GM18505 (cell line): ENCODE measurements at regions not wholly inside any gene's neighbourhood (a gene's known extent, or its start where the extent isn't known, plus 50 kb on each side); places are given as distances from the start of the nearest gene placed in this dataset.

ENCODE experiments used
- ATAC-seq: cut with Tn5 transposase; IDR thresholded peaks from one replicate; pipeline ENCODE4 v1.9.1; 2021; ENCODE audit not compliant: unreplicated experiment
- POLR2A ChIP-seq: IDR thresholded peaks from 4 replicates; pipeline ENCODE4 v1.6.1; 2011; ENCODE audit warnings: borderline replicate concordance; ENCODE audit not compliant: insufficient read depth, insufficient read length; ENCODE audit errors: extremely low read depth

DNA sequence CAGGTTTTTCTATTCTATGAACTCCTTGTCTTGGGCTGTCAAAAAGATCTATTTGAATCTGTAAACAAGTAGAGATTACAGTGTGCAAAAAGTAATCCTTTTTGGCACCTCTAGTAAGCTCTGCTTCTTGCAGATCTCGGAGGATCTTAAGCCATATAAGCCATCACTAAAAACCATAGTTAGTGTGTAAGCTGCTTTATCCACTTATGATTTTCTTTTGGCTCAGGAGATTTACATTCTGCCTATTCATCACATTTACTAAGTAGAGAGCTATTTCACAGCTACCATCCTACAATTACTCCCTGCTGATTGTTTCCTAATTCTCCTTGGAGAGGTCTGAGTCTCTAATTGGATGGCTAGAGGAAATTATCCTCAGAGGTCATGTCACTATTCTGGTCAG lies 385.7 kb downstream of the AASDHPPT start:
- ATAC-seq, result no peak
- TF ChIP-seq POLR2A, result no peak

DNA sequence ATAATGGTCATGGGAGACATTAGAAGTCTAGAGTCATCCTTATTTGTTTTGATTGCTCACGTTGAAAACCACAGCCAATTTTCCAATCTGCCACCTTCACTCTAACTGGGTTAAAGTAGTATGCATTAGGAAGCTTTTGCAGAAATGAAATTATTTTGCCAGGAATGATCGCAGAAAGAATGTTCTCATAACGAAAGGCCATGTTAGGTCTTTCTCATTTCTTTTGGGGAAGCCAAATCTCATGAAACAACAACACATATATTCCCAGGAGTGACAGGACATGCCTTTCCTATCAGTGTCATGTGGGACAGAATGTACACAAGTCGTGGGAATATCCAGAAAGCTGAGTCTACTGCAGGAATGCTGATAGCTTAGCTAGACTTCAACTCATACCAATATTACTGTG lies 386.3 kb downstream of the AASDHPPT start:
- no peak for TF ChIP-seq POLR2A
- ATAC-seq, result no peak

DNA sequence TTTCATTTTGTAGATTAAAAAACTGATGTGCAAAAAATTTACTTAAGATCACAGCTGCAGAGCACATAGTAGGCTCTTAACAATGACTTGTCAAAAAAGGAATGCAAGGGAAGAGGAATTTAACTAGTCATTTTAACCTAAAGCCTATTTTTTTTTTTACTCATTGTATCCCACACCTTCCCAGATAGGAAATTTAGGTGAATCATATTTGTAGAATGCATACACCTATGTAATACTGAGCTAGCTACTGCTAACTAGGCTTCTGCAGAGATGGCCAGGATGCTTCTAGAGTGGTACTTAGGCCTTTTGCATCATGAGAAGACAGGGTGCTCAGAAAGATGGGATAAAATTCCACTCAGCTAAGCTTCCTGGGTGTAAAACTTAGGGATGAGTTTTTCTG lies 387.3 kb downstream of the AASDHPPT start:
- no peak for TF ChIP-seq POLR2A
- ATAC-seq, result no peak

DNA sequence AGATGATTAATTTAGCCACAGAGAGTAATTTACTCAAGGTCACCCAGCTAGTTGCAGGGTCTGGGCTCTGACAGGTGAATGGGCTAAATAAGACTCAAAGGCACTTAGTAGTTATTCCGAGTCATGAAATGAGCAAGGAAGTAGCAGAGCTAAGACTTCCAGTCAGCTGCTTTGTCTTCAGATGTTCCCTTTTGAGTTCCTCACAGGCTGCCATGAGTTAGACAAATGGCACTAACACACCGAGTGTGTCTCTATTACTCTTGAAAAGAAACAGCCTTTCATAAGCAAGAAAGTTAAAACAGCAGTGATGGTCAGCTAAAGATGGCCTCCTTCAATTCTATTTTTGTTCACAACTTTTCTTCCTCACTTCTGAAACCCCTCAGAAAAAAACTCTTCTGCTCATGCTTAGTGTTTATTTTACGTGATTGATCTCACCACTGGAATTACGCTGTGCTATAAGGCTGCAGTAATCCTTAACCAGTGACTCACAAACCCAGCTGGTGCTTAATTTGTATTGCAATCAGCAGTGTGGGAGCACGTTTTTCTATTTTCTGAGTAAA lies 389.1 kb downstream of the AASDHPPT start:
- no peak for ATAC-seq
- no peak for TF ChIP-seq POLR2A

DNA sequence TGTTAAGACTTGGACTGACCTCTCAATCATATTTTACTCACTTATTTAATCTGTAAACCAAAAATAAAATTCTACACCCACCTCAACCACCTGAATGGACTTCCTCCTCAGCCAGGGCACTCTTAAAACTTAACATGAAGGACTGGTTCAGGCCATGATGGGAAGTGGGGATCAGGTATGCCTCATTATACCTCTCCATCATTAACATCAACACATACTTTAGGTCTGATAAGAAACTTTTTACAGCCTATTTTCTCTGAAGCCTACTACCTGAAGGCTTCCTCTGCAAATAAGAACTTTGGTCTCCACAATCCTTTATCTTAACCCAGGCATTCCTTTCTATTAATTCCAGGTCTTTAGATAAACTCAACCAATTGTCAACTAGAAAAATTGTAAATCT lies 390.0 kb downstream of the AASDHPPT start:
- ATAC-seq, result no peak
- TF ChIP-seq POLR2A, result no peak

DNA sequence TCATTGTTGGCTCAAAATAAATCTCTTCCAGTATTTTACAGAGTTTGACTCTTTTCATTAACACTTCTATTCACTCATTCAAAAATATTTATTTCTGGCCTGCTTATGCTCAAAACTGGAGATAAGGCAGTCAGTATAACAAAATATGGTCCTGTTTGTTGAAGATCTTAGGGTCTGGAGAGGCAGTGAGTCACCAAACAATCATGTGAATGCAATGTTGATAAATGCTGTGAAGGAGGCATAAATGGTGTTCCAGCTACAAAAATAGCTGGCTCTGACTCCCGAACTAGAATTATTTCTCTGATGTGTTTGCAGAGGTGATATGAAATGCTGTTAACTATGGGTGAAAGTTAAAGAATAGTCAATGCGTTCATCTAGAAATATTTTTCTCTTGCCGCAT lies 390.6 kb downstream of the AASDHPPT start:
- ATAC-seq, result no peak
- TF ChIP-seq POLR2A, result no peak

DNA sequence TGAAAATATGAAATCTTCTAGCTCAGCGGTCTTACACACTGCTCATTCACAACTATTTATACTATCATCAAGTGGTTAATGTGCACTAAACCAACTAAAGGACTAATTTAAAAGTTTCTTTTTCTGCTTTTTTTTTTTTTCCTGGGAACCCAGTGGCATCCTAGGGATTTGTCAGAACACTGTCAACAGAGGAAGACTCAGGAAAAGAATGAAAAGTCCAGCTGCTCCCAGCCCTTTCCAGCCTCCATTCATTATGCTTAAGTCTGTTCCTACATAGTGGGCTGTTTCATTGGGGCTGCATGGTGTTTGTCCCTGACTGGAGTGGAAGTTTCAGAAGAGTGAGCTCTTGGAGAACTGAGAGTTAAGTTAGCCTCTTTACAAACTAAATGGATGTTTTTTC lies 391.1 kb downstream of the AASDHPPT start:
- TF ChIP-seq POLR2A, result no peak
- ATAC-seq, result no peak

DNA sequence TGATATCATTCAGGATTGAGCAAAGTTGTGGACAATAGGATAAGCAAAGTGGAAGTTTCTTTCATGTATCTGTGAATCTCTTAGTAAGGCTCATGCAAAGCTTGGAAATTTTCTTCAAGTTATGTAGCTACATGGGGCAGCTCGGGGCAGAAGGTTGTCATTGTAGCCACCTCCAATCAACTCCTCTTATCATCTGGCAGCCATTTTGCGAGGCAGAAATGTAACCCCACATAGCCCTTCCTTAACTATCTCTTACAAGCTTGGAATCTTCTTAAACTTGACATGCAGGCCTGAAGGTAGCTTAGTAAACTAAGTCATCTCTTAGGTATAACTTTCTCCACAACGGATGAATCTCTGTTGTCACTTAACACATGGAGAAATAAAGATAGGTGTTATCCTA lies 392.8 kb downstream of the AASDHPPT start:
- no peak for ATAC-seq
- TF ChIP-seq POLR2A, result no peak

DNA sequence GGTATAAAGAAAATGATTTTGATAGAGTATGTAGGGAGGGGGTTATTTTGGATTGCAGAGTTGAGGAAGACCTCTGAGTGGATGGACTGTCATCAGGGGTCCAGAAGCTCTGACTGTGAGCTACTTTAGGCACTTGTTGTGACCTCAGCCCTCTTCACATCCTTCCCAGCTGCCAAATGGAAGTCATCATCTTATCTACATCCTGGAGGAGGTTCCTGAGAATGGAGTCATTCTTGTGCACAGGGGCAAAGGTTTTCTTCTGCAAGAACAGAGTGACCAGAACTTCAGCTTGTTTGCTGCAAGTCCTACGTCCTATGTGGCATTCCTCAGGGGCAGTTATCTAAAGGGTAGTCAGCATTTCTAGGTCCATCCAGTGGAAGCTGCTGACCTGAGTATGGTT lies 393.8 kb downstream of the AASDHPPT start:
- no peak for TF ChIP-seq POLR2A
- ATAC-seq, result no peak

DNA sequence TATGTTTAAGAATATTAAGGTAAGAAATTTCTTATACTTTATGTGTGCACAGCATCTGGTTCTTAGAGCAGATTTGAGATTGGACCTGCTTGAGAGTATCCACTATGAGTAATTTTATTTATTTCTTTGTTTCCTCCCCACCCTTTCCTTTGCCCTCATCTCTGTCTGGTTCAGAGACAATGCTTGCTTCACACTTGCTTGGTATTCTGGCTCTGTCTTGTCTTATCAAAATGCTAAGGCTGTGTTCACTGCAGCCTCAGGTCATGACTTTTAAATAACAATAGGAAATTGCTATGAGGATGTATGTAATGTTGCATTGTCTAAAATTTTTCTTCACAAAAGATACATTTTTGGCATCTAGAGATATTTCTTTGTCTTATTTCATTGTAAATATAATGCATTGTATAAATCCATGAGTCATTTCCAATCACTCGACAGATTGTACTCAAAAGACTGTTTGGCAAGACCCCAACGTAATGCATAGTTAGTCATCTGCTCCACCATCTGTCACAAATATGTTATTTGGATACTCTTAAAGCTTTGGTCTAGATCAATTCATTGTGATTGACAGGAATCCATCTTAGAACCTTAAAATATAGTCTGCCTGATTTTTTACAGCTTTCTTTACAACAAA lies 395.7 kb downstream of the AASDHPPT start:
- no peak for TF ChIP-seq POLR2A
- ATAC-seq, result no peak

DNA sequence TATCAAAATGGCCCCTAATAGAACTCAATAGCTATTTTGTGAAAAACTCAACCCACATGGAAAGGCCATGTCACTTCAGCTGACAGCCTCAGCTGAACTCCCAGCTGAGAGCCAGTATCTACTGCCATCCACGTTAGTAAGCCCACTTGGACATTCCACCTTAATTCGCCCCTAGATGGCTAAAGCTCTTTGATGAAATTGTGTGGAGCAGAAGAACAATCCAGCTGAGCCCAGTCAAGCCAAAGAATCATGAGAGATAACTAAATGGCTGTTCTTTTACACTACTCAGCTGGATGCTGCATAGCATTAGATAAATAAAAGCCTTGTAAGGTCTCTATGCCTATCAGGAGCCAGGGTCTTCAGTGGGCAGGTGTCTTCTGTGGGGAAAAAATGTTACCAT lies 396.8 kb downstream of the AASDHPPT start:
- no peak for ATAC-seq
- TF ChIP-seq POLR2A, result no peak

DNA sequence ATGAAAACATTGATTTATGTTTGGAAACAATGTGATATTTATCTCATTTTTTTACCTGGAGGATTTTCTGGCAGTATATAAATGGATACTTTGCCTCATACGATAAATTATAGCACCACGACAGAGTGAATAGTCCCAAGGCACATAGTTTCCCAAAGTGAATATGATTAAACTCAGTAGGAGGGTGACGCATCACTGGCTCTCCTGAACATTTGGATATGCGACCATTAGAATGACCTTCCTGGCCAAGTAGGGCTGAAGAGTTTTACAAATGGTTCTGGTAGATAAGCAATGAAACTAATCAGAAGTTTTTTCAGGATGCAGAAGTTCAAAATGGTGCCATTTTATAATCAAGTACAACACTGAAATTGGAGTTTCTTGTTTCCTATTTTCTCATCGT lies 397.7 kb downstream of the AASDHPPT start:
- no peak for TF ChIP-seq POLR2A

DNA sequence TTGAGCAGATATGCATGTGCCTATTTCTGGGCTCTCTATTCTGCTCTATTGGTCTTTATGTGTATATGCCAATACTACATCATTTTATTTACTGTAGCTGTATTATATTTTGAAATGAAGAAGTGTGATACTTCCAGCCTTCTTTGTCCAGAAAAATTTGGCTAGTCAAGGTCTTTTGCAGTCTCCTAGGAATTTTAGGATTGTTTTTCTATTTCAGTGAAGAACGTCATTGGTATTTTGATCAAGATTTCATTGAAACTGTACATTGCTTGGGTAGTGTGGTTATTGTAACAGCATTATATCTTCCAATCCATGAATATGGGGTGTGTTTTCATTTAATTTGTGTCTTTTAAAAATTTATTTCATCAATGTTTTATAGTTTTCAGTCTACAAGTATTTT lies 400.3 kb downstream of the AASDHPPT start:
- no peak for TF ChIP-seq POLR2A
- no peak for ATAC-seq

More for the DNA sequence above, 397.7 kb downstream of the AASDHPPT start:
- no peak for ATAC-seq

DNA sequence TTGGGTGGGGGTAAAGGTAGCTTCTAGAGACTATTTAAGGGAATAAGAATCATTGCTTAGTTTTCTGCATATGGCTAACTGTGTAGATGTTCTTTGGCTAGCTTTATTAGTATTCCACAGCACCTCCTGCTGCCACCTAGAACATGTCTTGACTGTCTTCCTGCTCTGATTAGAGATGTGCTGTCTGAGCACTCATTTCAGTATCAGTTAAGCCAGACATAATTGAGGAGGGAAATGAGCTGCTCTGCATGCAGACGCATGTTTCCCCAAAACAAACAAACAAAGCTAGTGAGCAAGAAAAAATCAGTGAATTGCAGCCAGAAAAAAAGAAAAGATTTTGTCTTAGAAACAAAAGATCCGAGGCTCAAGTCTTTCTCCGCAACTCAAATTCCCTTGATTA lies 402.2 kb downstream of the AASDHPPT start:
- ATAC-seq, result no peak
- TF ChIP-seq POLR2A, result no peak

DNA sequence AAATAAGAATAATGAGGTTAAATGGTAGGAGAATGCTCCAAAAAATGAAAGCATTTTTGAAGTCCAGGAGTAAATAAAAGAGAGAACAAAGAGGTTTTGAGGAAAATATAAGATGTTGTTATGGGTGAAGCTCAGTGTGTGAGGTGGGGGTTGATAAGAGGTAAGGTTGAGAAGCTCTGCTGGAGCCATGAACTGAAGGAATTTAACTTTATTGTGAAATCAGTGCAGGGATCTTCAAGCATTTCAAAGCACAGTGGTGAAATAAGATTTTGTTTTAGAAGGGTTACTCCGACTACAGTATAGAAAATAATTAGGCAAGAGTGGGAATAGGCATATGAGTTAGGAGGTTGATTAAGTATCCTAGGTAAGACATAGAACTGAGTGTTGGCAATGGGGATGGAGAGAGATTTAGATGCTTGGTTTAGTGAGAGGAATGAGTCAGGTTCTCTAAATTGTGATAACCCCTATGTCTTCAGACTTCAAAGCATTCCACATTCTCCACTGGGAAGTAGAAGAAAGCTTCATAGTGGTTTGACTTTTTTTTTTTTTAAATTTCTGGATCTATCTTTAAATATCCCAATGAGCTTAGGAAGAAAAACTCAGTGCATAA lies 403.2 kb downstream of the AASDHPPT start:
- no peak for ATAC-seq

More for the DNA sequence above, 403.2 kb downstream of the AASDHPPT start:
- no peak for TF ChIP-seq POLR2A
